HG03280 (cell line): ENCODE measurements at regions not wholly inside any gene's neighbourhood (a gene's known extent, or its start where the extent isn't known, plus 50 kb on each side); places are given as distances from the start of the nearest gene placed in this dataset.

ENCODE experiments used
- ATAC-seq: cut with Tn5 transposase; IDR thresholded peaks from one replicate; pipeline ENCODE4 v1.9.1; 2021; ENCODE audit warnings: mild to moderate bottlenecking, moderate library complexity; ENCODE audit not compliant: unreplicated experiment

- no peak for ATAC-seq
These were observed 555.4 kb downstream of the SH2D4B start for GRCh38 chr10:81093056-81093455.

- ATAC-seq = no peak
These were observed 557.5 kb downstream of the SH2D4B start for GRCh38 chr10:81095238-81095637.

- no peak for ATAC-seq
These were observed 558.9 kb downstream of the SH2D4B start for GRCh38 chr10:81096558-81096957.

GRCh38 chr10:81101062-81101461 lies 563.4 kb downstream of the SH2D4B start:
- no peak for ATAC-seq

GRCh38 chr10:81104494-81104893 lies 566.8 kb downstream of the SH2D4B start:
- ATAC-seq = no peak

GRCh38 chr10:81108516-81109199 lies 571.0 kb downstream of the SH2D4B start:
- ATAC-seq = peak; percentile 78

GRCh38 chr10:81109200-81109752 lies 571.6 kb downstream of the SH2D4B start:
- no peak for ATAC-seq

- no peak for ATAC-seq
These were observed 578.5 kb downstream of the SH2D4B start for GRCh38 chr10:81116201-81116600.

GRCh38 chr10:81116990-81117389 lies 579.3 kb downstream of the SH2D4B start:
- no peak for ATAC-seq

GRCh38 chr10:81127931-81128330 lies 590.2 kb downstream of the SH2D4B start:
- no peak for ATAC-seq

- no peak for ATAC-seq
These were observed 592.3 kb downstream of the SH2D4B start for GRCh38 chr10:81130014-81130413.

- peak; percentile 94 for ATAC-seq
These were observed 598.1 kb downstream of the SH2D4B start for GRCh38 chr10:81135851-81136250.

- peak; percentile 21 for ATAC-seq
These were observed 598.6 kb downstream of the SH2D4B start for GRCh38 chr10:81136261-81136660.

- ATAC-seq = no peak
These were observed 608.3 kb downstream of the SH2D4B start for GRCh38 chr10:81145975-81146374.

GRCh38 chr10:81146436-81146835 lies 608.7 kb downstream of the SH2D4B start:
- ATAC-seq = no peak

GRCh38 chr10:81152656-81153055 lies 615.0 kb downstream of the SH2D4B start:
- ATAC-seq = no peak

- no peak for ATAC-seq
These were observed 620.0 kb downstream of the SH2D4B start for GRCh38 chr10:81157681-81158080.

- ATAC-seq = no peak
These were observed 640.0 kb downstream of the SH2D4B start for GRCh38 chr10:81177651-81178244.

- ATAC-seq = no peak
These were observed 641.6 kb downstream of the SH2D4B start for GRCh38 chr10:81179324-81179723.

GRCh38 chr10:81179805-81180452 lies 642.2 kb downstream of the SH2D4B start:
- peak; percentile 69 for ATAC-seq

- no peak for ATAC-seq
These were observed 644.6 kb downstream of the SH2D4B start for GRCh38 chr10:81182296-81182695.

GRCh38 chr10:81192221-81192788 lies 654.6 kb downstream of the SH2D4B start:
- no peak for ATAC-seq
